Fibroblast of lung (primary cell): ENCODE measurements at regions not wholly inside any gene's neighbourhood (a gene's known extent, or its start where the extent isn't known, plus 50 kb on each side); places are given as distances from the start of the nearest gene placed in this dataset.

ENCODE experiments used
- CTCF ChIP-seq, 2 donors: IDR thresholded peaks in 1 of 2; conservative IDR thresholded peaks in 1 of 2; 1 replicate in 1 of 2; 2 replicates in 1 of 2; pipeline ENCODE4 v1.5.1; 2011 to 2012; ENCODE audit warnings: low read length in 2 of 2, control low read depth in 1 of 2, inconsistent platforms in 1 of 2, low read depth in 1 of 2, mild to moderate bottlenecking in 1 of 2
- EZH2 ChIP-seq: IDR thresholded peaks from 2 replicates; pipeline ENCODE4 v1.5.1; 2012; ENCODE audit warnings: low read length, control low read depth, mild to moderate bottlenecking; ENCODE audit errors: missing control alignments

GRCh38 chr4:54428940-54429339, 199.8 kb downstream of the PDGFRA start:
- TF ChIP-seq CTCF (conservative IDR thresholded peaks at IDR 0.05 in 1 of 2, IDR thresholded peaks at IDR 0.05 in 1 of 2; ENCODE audit: low read depth in 1 of 2, low read length in 2 of 2): no peak
- no peak for TF ChIP-seq EZH2
